Thoracic aorta (tissue), 2 donors: ENCODE measurements at regions not wholly inside any gene's neighbourhood (a gene's known extent, or its start where the extent isn't known, plus 50 kb on each side); places are given as distances from the start of the nearest gene placed in this dataset.

Experiments used
- ATAC-seq: fragments of 150-250 bp; one replicate; pipeline ENCODE4 v1.8.0; 2017; ENCODE audit warnings: low read depth; ENCODE audit not compliant: insufficient number of reproducible peaks, low FRiP score
- DNase-seq: peaks from one replicate; pipeline ENCODE4 v3.0.0-alpha.2; 2020; ENCODE audit warnings: low spot score
- H3K27ac ChIP-seq, 2 donors: fragments of 200-600 bp; sonication (generic); 1 replicate in 1 of 2; 2 replicates in 1 of 2; pipeline ENCODE4 v1.5.1; 2016; ENCODE audit warnings: mild to moderate bottlenecking in 2 of 2, moderate library complexity in 2 of 2
- H3K27me3 ChIP-seq: fragments of 200-600 bp; sonication (generic); replicated peaks from 2 replicates; pipeline ENCODE4 v1.6.0; 2016; ENCODE audit warnings: mild to moderate bottlenecking; ENCODE audit not compliant: insufficient read depth
- H3K36me3 ChIP-seq: fragments of 200-600 bp; sonication (generic); one replicate; pipeline ENCODE4 v1.5.1; 2016
- H3K4me1 ChIP-seq, 2 donors: fragments of 200-600 bp; sonication (generic); 1 replicate in 1 of 2; 2 replicates in 1 of 2; pipeline versions ENCODE4 v1.5.1 to v1.6.0; 2016; ENCODE audit warnings: low read depth in 2 of 2, mild to moderate bottlenecking in 1 of 2; ENCODE audit not compliant: control insufficient read depth in 1 of 2
- H3K4me3 ChIP-seq: fragments of 200-600 bp; sonication (generic); 2 replicates; pipeline ENCODE4 v1.5.1; 2016; ENCODE audit warnings: mild to moderate bottlenecking
- H3K9me3 ChIP-seq: fragments of 200-600 bp; sonication (generic); 2 replicates; pipeline ENCODE4 v1.5.1; 2016
- CTCF ChIP-seq: fragments of 200-600 bp; sonication (generic); IDR thresholded peaks from one replicate; pipeline ENCODE4 v1.5.1; 2019; ENCODE audit warnings: antibody characterized with exemption

- no peak overlapping the region for H3K27ac ChIP-seq
- no peak overlapping the region for H3K4me3 ChIP-seq
- no peaks in the 10 kb centered on the region for H3K4me1 ChIP-seq
- no peaks in the 10 kb centered on the region for H3K9me3 ChIP-seq
- DNase-seq (no peak), ATAC-seq (no peak)
- no peaks in the 10 kb centered on the region for H3K27me3 ChIP-seq
- no peaks in the 10 kb centered on the region for H3K36me3 ChIP-seq
- no peak for TF ChIP-seq CTCF
Observed at GRCh38 chr18:71873695-71874094, 670.4 kb downstream of the CBLN2 start.

GRCh38 chr18:71865888-71866287, 678.3 kb downstream of the CBLN2 start:
- DNase-seq (no peak), ATAC-seq (no peak)
- H3K27ac ChIP-seq = no peak overlapping the region
- no peak overlapping the region for H3K4me3 ChIP-seq
- no peaks in the 10 kb centered on the region for H3K9me3 ChIP-seq
- H3K36me3 ChIP-seq = no peaks in the 10 kb centered on the region
- no peaks in the 10 kb centered on the region for H3K27me3 ChIP-seq
- no peaks in the 10 kb centered on the region for H3K4me1 ChIP-seq
- TF ChIP-seq CTCF = no peak

GRCh38 chr18:71850602-71851001, 693.5 kb downstream of the CBLN2 start:
- no peak for TF ChIP-seq CTCF
- H3K9me3 ChIP-seq = no peaks in the 10 kb centered on the region
- no peak for ATAC-seq

GRCh38 chr18:71849407-71849806, 694.7 kb downstream of the CBLN2 start:
- H3K9me3 ChIP-seq = no peaks in the 10 kb centered on the region
- DNase-seq (no peak), ATAC-seq (no peak)

More at GRCh38 chr18:71850602-71851001, 693.5 kb downstream of the CBLN2 start:
- DNase-seq = no peak
- H3K27ac ChIP-seq = no peak overlapping the region
- H3K4me3 ChIP-seq = no peak overlapping the region
- H3K36me3 ChIP-seq = no peaks in the 10 kb centered on the region
- H3K4me1 ChIP-seq = no peaks in the 10 kb centered on the region
- no peaks in the 10 kb centered on the region for H3K27me3 ChIP-seq

GRCh38 chr18:71846716-71847115, 697.4 kb downstream of the CBLN2 start:
- Histone ChIP-seq H3K9me3 (no peaks in the 10 kb centered on the region), H3K27me3 (no peaks in the 10 kb centered on the region), H3K4me1 (no peaks in the 10 kb centered on the region), H3K27ac (no peak overlapping the region), H3K4me3 (no peak overlapping the region), H3K36me3 (no peaks in the 10 kb centered on the region)
- DNase-seq (no peak), ATAC-seq (no peak)
- no peak for TF ChIP-seq CTCF

More at GRCh38 chr18:71849407-71849806, 694.7 kb downstream of the CBLN2 start:
- no peaks in the 10 kb centered on the region for H3K36me3 ChIP-seq
- TF ChIP-seq CTCF = no peak
- H3K27me3 ChIP-seq = no peaks in the 10 kb centered on the region
- H3K4me3 ChIP-seq = no peak overlapping the region
- H3K27ac ChIP-seq = no peak overlapping the region
- H3K4me1 ChIP-seq = no peaks in the 10 kb centered on the region
